Dermis blood vessel endothelial cell (primary cell): ENCODE measurements at regions not wholly inside any gene's neighbourhood (a gene's known extent, or its start where the extent isn't known, plus 50 kb on each side); places are given as distances from the start of the nearest gene placed in this dataset.
"Not testable (repeated sequence)": the region's sequence is repeated elsewhere in the genome, so short reads cannot be mapped to it uniquely, and the experiment has no call there.

Experiments
- DNase-seq: peaks from one replicate; pipeline ENCODE4 v3.0.0; 2010

GRCh38 chr9:88280816-88281382 is 107.3 kb upstream of the SPIN1 start:
- DNase-seq = no peak

GRCh38 chr9:88278036-88278435 is 110.2 kb upstream of the SPIN1 start:
- no peak for DNase-seq

- DNase-seq = no peak
These were observed 114.2 kb upstream of the SPIN1 start for GRCh38 chr9:88274078-88274477.

GRCh38 chr9:88272986-88273385 is 115.3 kb upstream of the SPIN1 start:
- DNase-seq = no peak

- DNase-seq = no peak
These were observed 117.8 kb upstream of the SPIN1 start for GRCh38 chr9:88270413-88270812.

- no peak for DNase-seq
These were observed 119.4 kb upstream of the SPIN1 start for GRCh38 chr9:88268886-88269285.

- no peak for DNase-seq
These were observed 121.0 kb upstream of the SPIN1 start for GRCh38 chr9:88267283-88267682.

- DNase-seq = no peak
These were observed 121.8 kb upstream of the SPIN1 start for GRCh38 chr9:88266416-88266815.

GRCh38 chr9:88259001-88259400 is 120.7 kb upstream of the SPATA31C2 start:
- no peak for DNase-seq

- DNase-seq = peak; percentile 27
These were observed 120.3 kb upstream of the SPATA31C2 start for GRCh38 chr9:88258601-88259000.

GRCh38 chr9:88258024-88258423 is 119.7 kb upstream of the SPATA31C2 start:
- peak; percentile 47 for DNase-seq

- no peak for DNase-seq
These were observed 117.9 kb upstream of the SPATA31C2 start for GRCh38 chr9:88256216-88256615.

GRCh38 chr9:88255806-88256205 is 117.5 kb upstream of the SPATA31C2 start:
- DNase-seq = not testable (repeated sequence)

GRCh38 chr9:88251903-88252302 is 113.6 kb upstream of the SPATA31C2 start:
- DNase-seq = no peak

- DNase-seq = no peak
These were observed 105.5 kb upstream of the SPATA31C2 start for GRCh38 chr9:88243736-88244135.

- no peak for DNase-seq
These were observed 104.6 kb upstream of the SPATA31C2 start for GRCh38 chr9:88242879-88243278.

GRCh38 chr9:88237991-88238571 is 99.8 kb upstream of the SPATA31C2 start:
- DNase-seq = no peak

- DNase-seq = no peak
These were observed 99.2 kb upstream of the SPATA31C2 start for GRCh38 chr9:88237479-88237961.

GRCh38 chr9:88236511-88237478 is 98.5 kb upstream of the SPATA31C2 start:
- DNase-seq = no peak

GRCh38 chr9:88235615-88236014 is 97.3 kb upstream of the SPATA31C2 start:
- DNase-seq = no peak

- no peak for DNase-seq
These were observed 95.8 kb upstream of the SPATA31C2 start for GRCh38 chr9:88234114-88234513.

- no peak for DNase-seq
These were observed 94.8 kb upstream of the SPATA31C2 start for GRCh38 chr9:88233091-88233490.

- DNase-seq = no peak
These were observed 92.3 kb upstream of the SPATA31C2 start for GRCh38 chr9:88230612-88231011.

- no peak for DNase-seq
These were observed 91.2 kb upstream of the SPATA31C2 start for GRCh38 chr9:88229434-88229833.
